Activated T-cell treated with anti-CD3 and anti-CD28 coated beads for 24 hours (primary cell): ENCODE measurements at regions not wholly inside any gene's neighbourhood (a gene's known extent, or its start where the extent isn't known, plus 50 kb on each side); places are given as distances from the start of the nearest gene placed in this dataset.
"Not testable (repeated sequence)": the region's sequence is repeated elsewhere in the genome, so short reads cannot be mapped to it uniquely, and the experiment has no call there.

Experiments
- DNase-seq: peaks from one replicate; pipeline ENCODE4 v3.0.0-alpha.2; 2020; ENCODE audit warnings: low read depth

- no peak for DNase-seq
Measured at GRCh38 chr12:89059721-89060541, 292.4 kb downstream of the DUSP6 start.

DNA sequence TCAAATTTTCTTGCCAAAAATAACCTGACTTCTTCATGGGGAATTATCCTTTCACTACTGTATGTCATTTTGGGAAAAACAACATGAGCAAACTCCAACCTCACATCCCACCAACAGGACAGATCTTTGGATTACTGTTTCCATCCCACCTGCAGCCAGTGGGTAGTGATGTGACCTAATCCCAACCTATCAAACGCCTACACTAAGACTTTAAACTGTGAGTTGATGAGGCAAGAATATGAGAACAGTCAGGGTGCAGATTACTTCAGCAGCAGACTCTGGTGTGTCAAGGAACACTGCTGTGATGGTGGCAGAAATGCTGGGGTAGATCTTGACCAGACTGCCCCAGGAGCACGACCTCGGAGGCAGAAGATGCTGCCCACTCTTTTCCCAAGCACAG is 293.2 kb downstream of the DUSP6 start:
- DNase-seq, result no peak

- DNase-seq, result no peak
Measured at GRCh38 chr12:89058402-89058801, 293.9 kb downstream of the DUSP6 start.

- not testable (repeated sequence) for DNase-seq
Measured at GRCh38 chr12:89053817-89054216, 298.5 kb downstream of the DUSP6 start.

GRCh38 chr12:89051065-89051677 is 301.1 kb downstream of the DUSP6 start:
- DNase-seq, result no peak

GRCh38 chr12:89047856-89048418 is 304.4 kb downstream of the DUSP6 start:
- no peak for DNase-seq

GRCh38 chr12:89041078-89041477 is 311.2 kb downstream of the DUSP6 start:
- DNase-seq, result no peak

- peak; percentile 77 for DNase-seq
Measured at GRCh38 chr12:89040146-89040964, 311.9 kb downstream of the DUSP6 start.

- DNase-seq, result no peak
Measured at GRCh38 chr12:89038831-89039512, 313.3 kb downstream of the DUSP6 start.

DNA sequence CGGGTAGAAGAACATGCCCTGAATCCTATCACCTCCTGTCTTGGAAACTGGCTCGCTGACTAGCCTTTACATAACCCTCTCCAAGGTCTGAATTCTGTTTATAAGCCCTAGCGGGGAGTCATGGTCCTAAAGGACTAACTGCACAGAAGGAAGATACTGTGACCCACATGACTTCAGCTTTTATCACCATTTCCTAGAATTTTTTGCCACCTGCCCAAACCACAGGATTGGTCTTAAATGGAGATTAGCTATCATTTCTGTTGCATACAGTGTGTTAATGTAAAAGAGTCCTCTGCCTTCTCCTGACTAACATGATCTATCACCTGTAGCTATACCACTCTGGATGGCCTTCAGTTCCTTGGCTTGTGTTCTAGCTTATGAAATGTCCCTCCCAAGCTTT is 319.2 kb downstream of the DUSP6 start:
- DNase-seq, result no peak

GRCh38 chr12:89029961-89030360 is 322.3 kb downstream of the DUSP6 start:
- DNase-seq, result no peak

GRCh38 chr12:89024580-89024979 is 327.7 kb downstream of the DUSP6 start:
- no peak for DNase-seq

DNA sequence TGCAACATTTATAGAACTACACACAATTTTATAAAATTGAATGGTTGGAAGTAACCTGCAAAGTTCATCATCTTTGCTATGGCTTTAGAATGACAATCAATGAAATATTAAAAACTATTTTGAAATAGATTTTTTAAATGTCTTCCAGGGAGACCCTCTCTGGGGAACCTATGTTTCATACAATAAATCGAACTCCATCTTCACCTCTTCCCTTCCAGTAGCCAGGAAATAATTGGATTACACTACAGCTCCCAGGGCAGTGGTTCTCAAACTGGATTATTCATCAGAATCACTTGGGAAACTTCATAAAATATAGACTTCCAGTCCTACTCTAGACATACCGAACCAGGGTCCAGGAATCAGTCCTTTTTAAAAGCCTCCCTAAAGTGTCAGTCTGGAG is 328.4 kb downstream of the DUSP6 start:
- no peak for DNase-seq

DNA sequence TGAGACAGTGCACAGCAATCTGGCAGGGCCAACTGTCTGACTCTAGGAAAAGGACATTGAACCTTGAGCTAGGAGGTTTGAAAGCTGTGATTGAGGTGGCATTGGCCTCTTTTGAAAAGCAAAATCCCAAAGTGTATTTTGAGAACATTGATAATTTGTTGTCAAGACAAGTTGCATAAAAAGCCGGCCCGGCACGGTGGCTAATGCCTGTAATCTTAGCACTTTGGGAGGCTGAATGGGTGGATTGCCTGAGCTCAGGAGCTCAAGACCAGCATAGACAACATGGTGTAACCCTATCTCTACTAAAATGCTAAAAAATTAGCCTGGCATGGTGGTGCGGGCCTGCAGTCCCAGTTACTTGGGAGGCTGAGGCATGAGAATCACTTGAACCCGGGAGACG is 331.6 kb downstream of the DUSP6 start:
- DNase-seq, result no peak

- no peak for DNase-seq
Measured at GRCh38 chr12:89020121-89020480, 332.2 kb downstream of the DUSP6 start.

DNA sequence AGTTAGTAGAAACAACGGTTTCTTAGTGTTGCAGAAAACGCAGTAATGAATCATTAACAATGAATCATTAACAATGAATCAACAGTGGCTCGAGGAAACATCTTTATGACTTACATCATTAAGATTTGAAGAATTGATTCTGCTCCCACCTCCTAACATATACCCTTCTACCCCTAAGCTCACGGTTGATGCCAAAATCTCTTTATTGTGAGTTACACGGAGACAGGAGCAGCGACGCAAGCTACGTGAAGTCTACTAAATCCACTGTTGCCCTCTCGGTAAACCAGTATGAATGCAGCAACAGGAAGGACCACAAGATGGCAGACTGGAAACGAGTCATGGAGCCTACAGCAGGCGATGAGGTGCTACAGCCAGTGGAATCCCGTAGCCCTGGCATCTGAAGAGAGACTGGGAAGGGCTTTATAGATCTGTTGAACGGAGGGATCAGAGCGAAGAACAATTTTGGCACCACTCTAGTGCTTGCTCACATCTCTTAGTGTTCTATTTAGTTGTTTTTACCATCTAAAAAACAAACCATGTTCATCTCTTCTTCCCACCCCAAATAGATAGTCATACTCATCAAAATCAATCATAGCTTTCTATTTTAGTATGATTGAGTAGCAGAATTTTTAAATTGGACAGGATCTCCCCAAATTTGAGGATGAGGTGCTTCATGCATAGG is 332.7 kb downstream of the DUSP6 start:
- peak; percentile 66 for DNase-seq

DNA sequence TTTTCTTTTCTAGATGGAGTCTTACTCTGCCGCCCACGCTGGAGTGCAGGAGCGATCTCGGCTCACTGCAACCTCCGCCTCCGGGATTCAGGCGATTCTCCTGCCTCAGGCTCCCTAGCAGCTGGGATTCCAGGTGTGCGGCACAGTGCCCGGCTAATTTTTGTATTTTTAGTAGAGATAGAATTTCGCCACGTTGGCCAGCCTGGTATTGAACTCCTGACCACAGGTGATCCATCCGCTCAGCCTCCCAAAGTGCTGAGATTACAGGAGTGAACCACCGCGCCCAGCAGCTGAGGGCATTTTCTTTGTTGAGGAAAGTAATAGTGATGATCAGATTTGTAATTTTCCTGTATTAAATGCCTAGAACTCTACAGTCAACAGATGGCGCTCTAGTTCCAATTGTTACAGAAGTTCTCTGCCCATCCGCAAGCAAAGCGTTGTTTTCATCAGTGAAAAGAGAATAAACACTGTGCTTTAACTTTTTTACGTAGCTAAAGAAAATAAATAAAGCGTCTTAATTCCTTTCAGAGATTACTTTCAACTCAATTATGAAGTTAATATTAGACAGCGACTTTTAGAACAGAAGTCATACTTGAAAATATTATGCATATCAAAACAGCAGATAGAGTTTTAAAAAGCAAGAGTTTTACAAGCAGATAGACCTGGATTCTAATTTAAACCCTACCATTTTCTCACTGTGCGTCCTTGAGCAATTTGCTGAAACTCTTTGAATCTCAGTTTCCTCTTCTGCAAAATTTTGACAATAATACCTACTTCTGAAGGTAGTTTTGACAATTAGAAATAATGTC is 335.1 kb downstream of the DUSP6 start:
- no peak for DNase-seq

GRCh38 chr12:89015419-89015818 is 336.9 kb downstream of the DUSP6 start:
- no peak for DNase-seq

DNA sequence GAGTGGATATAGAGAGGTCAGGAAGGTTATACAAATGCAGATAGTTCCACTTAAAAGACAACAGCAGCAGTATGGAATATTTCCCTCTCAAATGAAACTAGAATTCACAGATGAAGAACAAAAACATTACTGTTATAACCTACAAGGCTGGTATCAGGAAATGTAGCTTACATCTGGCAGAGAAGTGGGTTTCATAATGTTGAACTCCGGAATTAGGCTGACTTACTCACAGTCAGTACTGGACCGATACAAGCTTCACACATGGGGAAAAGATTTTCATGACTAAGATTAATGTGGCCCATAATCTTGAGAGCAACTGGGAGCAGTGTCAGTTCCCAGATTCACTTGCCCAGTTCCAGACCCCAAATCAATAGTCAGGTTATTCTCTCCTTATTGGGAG is 353.9 kb downstream of the DUSP6 start:
- no peak for DNase-seq

DNA sequence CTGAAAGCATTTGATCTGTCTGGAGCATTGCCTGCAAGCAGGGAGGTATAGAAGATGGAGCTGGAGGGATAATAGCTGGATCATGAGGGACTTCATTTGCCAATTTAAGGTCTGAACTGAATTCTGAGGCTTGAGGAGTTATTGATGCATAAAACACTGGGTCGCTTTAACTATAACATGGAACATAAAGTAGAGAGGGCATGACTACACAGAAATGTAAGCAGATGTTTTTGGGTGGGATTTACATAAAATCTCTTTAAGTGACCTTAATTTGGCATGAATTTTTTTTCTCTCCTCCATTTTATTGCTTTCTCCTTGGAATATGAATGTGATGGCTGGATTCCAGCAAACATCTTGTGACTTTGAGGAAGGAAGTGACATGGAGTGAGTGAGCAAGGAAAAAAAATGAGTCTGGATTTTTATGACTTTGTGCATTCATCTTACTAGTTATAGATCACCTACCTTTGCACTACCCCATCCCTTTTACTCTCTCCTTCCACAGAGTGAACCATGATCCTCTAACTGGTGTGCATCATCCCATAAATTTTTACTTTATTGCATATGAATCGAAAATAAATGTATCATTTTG is 356.0 kb downstream of the DUSP6 start:
- no peak for DNase-seq
